CD14-positive monocyte (primary cell): ENCODE measurements at regions not wholly inside any gene's neighbourhood (a gene's known extent, or its start where the extent isn't known, plus 50 kb on each side); places are given as distances from the start of the nearest gene placed in this dataset.

ENCODE experiments used
- DNase-seq, 3 donors: peaks; one replicate each; pipeline ENCODE4 v3.0.0-alpha.2; 2011 to 2022
- H2AFZ ChIP-seq: 2 replicates; pipeline ENCODE4 v1.6.0; 2012; ENCODE audit warnings: mild to moderate bottlenecking, low read depth, low read length, inconsistent platforms; ENCODE audit not compliant: insufficient read depth, poor library complexity, severe bottlenecking
- H3K27ac ChIP-seq, 2 donors: 1 replicate in 1 of 2; 2 replicates in 1 of 2; pipeline ENCODE4 v1.5.1; 2012 to 2013; ENCODE audit warnings: low read length in 2 of 2, control low read depth in 1 of 2, inconsistent platforms in 1 of 2, low read depth in 1 of 2, mild to moderate bottlenecking in 1 of 2
- H3K27me3 ChIP-seq, 2 donors: one replicate each; pipeline versions ENCODE4 v1.6.0 to v1.6.1; 2011 to 2013; ENCODE audit warnings: low read length in 2 of 2; ENCODE audit not compliant: control insufficient read depth in 2 of 2, insufficient read depth in 2 of 2
- H3K36me3 ChIP-seq, 2 donors: replicated peaks in 1 of 2; 1 replicate in 1 of 2; 2 replicates in 1 of 2; pipeline versions ENCODE4 v1.5.1 to v1.6.1; 2012 to 2013; ENCODE audit warnings: low read length in 2 of 2, control low read depth in 1 of 2, inconsistent platforms in 1 of 2, mild to moderate bottlenecking in 1 of 2; ENCODE audit not compliant: insufficient read depth in 2 of 2, control insufficient read depth in 1 of 2
- H3K4me1 ChIP-seq, 2 donors: 1 replicate in 1 of 2; 2 replicates in 1 of 2; pipeline versions ENCODE4 v1.5.1 to v1.6.1; 2012 to 2013; ENCODE audit warnings: low read length in 2 of 2, control low read depth in 1 of 2, inconsistent platforms in 1 of 2, mild to moderate bottlenecking in 1 of 2, moderate library complexity in 1 of 2; ENCODE audit not compliant: insufficient read depth in 2 of 2, control insufficient read depth in 1 of 2
- H3K4me2 ChIP-seq: replicated peaks from 2 replicates; pipeline ENCODE3; 2012; ENCODE audit warnings: low read length, moderate library complexity, mild to moderate bottlenecking; ENCODE audit not compliant: poor library complexity, severe bottlenecking; ENCODE audit errors: extremely low read depth
- H3K4me3 ChIP-seq, 3 experiments: fragments of 200-600 bp in 1 of 3; sonication (generic) in 1 of 3; replicated peaks in 1 of 3; 1 replicate in 2 of 3; 2 replicates in 1 of 3; pipeline ENCODE4 v1.5.1; 2011 to 2013; ENCODE audit warnings: low read length in 3 of 3, mild to moderate bottlenecking in 3 of 3, control low read depth in 2 of 3, low read depth in 2 of 3, inconsistent platforms in 1 of 3, moderate library complexity in 1 of 3
- H3K79me2 ChIP-seq: 2 replicates; pipeline ENCODE4 v1.6.0; 2012; ENCODE audit warnings: mild to moderate bottlenecking, control low read depth, inconsistent platforms, low read length, moderate library complexity; ENCODE audit not compliant: insufficient read depth
- H3K9ac ChIP-seq: 2 replicates; pipeline ENCODE4 v1.6.0; 2017; ENCODE audit warnings: low read length, mild to moderate bottlenecking; ENCODE audit not compliant: insufficient read depth, poor library complexity, severe bottlenecking
- H3K9me3 ChIP-seq, 2 donors: replicated peaks in 1 of 2; 1 replicate in 1 of 2; 2 replicates in 1 of 2; pipeline versions ENCODE4 v1.5.1 to v1.6.1; 2012 to 2013; ENCODE audit warnings: low read length in 2 of 2, control low read depth in 1 of 2; ENCODE audit not compliant: control insufficient read depth in 1 of 2, insufficient read depth in 1 of 2
- H4K20me1 ChIP-seq: 2 replicates; pipeline ENCODE4 v1.6.0; 2012; ENCODE audit warnings: mild to moderate bottlenecking, low read length, control low read depth, moderate library complexity; ENCODE audit not compliant: insufficient read depth
- H3K27ac Mint-ChIP-seq, 7 donors: one replicate each; pipeline ENCODE4 v1.8.0; 2020; ENCODE audit warnings: mild to moderate bottlenecking in 7 of 7, mixed read lengths in 7 of 7, moderate library complexity in 6 of 7, inconsistent platforms in 2 of 7
- H3K27me3 Mint-ChIP-seq, 3 donors: one replicate each; pipeline ENCODE4 v1.8.0; 2021 to 2022; ENCODE audit warnings: low read depth in 3 of 3, mild to moderate bottlenecking in 3 of 3, mixed read lengths in 3 of 3, moderate library complexity in 3 of 3, inconsistent platforms in 1 of 3
- H3K36me3 Mint-ChIP-seq, 2 donors: one replicate each; pipeline ENCODE4 v1.8.0; 2020; ENCODE audit warnings: mixed read lengths in 2 of 2, inconsistent platforms in 1 of 2, mild to moderate bottlenecking in 1 of 2
- H3K4me1 Mint-ChIP-seq: one replicate; pipeline ENCODE4 v1.8.0; 2020; ENCODE audit warnings: mild to moderate bottlenecking, mixed read lengths
- H3K4me3 Mint-ChIP-seq, 2 donors: one replicate each; pipeline ENCODE4 v1.8.0; 2020; ENCODE audit warnings: mild to moderate bottlenecking in 2 of 2, mixed read lengths in 2 of 2, moderate library complexity in 1 of 2
- H3K9me3 Mint-ChIP-seq, 7 donors: one replicate each; pipeline ENCODE4 v1.8.0; 2020 to 2022; ENCODE audit warnings: mixed read lengths in 7 of 7, mild to moderate bottlenecking in 6 of 7, moderate library complexity in 6 of 7, inconsistent platforms in 2 of 7
- CTCF ChIP-seq: fragments of 200-600 bp; IDR thresholded peaks from one replicate; pipeline ENCODE4 v1.8.0; 2022; ENCODE audit warnings: antibody characterized with exemption, mild to moderate bottlenecking
- WGBS: methylation state at CpG from one replicate; pipeline ENCODE4 v1.1.5; 2013; ENCODE audit warnings: missing lambda C conversion rate; ENCODE audit not compliant: insufficient coverage; 5-methylcytosine and 5-hydroxymethylcytosine counted together
- intact Hi-C, 2 donors: fragments of 100-400 bp; cut with micrococcal nuclease; formaldehyde crosslinking; loops; one replicate each; pipeline versions ENCODE4 v1.15.0 to v1.15.1; 2023

GRCh38 chr18:40810372-40810771 lies 1144.7 kb upstream of the PIK3C3 start:
- no peaks in the 10 kb centered on the region for H3K27me3 Mint-ChIP-seq
- Histone ChIP-seq H3K4me3 (no peak overlapping the region), H3K79me2 (no peaks in the 10 kb centered on the region), H2AFZ (no peak overlapping the region), H4K20me1 (no peaks in the 10 kb centered on the region), H3K27ac (no peak overlapping the region), H3K4me2 (no peak overlapping the region), H3K36me3 (no peaks in the 10 kb centered on the region), H3K4me1 (no peaks in the 10 kb centered on the region), H3K27me3 (no peaks in the 10 kb centered on the region), H3K9me3 (no peaks in the 10 kb centered on the region), H3K9ac (no peak overlapping the region)
- H3K9me3 Mint-ChIP-seq = peaks cover 0 to 4% (median 2%) of the 10 kb centered on the region in 7 donors
- no peak for TF ChIP-seq CTCF
- intact Hi-C loops = no loop called here
- no peaks in the 10 kb centered on the region for H3K4me1 Mint-ChIP-seq
- no peaks in the 10 kb centered on the region for H3K36me3 Mint-ChIP-seq
- no peak overlapping the region for H3K4me3 Mint-ChIP-seq
- no peak overlapping the region for H3K27ac Mint-ChIP-seq
- DNase-seq = no peak

GRCh38 chr18:40789286-40789685 lies 1165.7 kb upstream of the PIK3C3 start:
- H3K27ac Mint-ChIP-seq = no peak overlapping the region
- H3K4me3 Mint-ChIP-seq = no peak overlapping the region
- no peaks in the 10 kb centered on the region for H3K36me3 ChIP-seq
- no peaks in the 10 kb centered on the region for H3K79me2 ChIP-seq
- no peak for DNase-seq
- no peaks in the 10 kb centered on the region for H3K36me3 Mint-ChIP-seq
- H3K9me3 Mint-ChIP-seq = peaks cover 0 to 6% (median 3%) of the 10 kb centered on the region in 7 donors
- no peak overlapping the region for H3K4me2 ChIP-seq
- WGBS = 79% methylated on average over 2 of the region's 4 CpGs
- no peaks in the 10 kb centered on the region for H3K4me1 ChIP-seq
- intact Hi-C loops = no loop called here
- H3K27me3 ChIP-seq = no peaks in the 10 kb centered on the region
- H3K4me3 ChIP-seq = no peak overlapping the region
- no peak for TF ChIP-seq CTCF
- H3K4me1 Mint-ChIP-seq = no peaks in the 10 kb centered on the region
- no peaks in the 10 kb centered on the region for H4K20me1 ChIP-seq
- H3K27ac ChIP-seq = no peak overlapping the region
- H2AFZ ChIP-seq = no peak overlapping the region
- H3K9ac ChIP-seq = no peak overlapping the region
- H3K9me3 ChIP-seq = peaks cover 0 to 7% of the 10 kb centered on the region in 2 donors
- no peaks in the 10 kb centered on the region for H3K27me3 Mint-ChIP-seq
